ENCODE measurements at regions not wholly inside any gene's neighbourhood (a gene's known extent, or its start where the extent isn't known, plus 50 kb on each side); places are given as distances from the start of the nearest gene placed in this dataset.

DNA sequence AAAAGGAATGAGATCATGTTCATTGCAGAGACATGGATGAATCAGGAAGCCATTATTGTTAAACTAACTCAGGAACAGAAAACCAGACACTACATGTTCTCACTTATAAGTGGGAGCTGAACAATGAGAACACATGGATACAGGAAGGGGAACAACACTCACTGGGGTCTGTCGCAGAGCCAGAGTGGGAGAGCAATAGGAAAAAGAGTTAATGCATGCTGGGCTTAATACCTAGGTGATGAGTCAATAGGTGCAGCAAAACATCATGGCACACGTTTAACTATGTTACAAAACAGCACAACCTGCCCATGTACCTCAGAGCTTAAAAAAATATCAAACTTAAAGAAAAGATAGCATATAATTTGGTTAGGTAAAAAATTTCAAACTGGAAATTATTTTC is 281.4 kb downstream of the PABPC4L start:
- H3K27ac ChIP-seq (ENCODE audit: low read depth in 1 of 2, low read length in 2 of 2) = no peak overlapping the region
- no peaks in the 10 kb centered on the region for H3K27me3 ChIP-seq (ENCODE audit: control insufficient read depth in 4 of 4, insufficient read depth in 4 of 4, low read length in 3 of 4)
- TF ChIP-seq JUND (IDR thresholded peaks at IDR 0.05) (no peak), GABPA (IDR thresholded peaks at IDR 0.05 in 1 of 2, conservative IDR thresholded peaks at IDR 0.05 in 1 of 2) (no peak), EGR1 (IDR thresholded peaks at IDR 0.05; ENCODE audit: low read depth in 2 of 2) (no peak), RXRA (IDR thresholded peaks at IDR 0.05) (no peak), HNF4A (conservative IDR thresholded peaks at IDR 0.05) (no peak), RAD21 (IDR thresholded peaks at IDR 0.05) (no peak), TAF1 (conservative IDR thresholded peaks at IDR 0.05) (no peak), FOXA1 (IDR thresholded peaks at IDR 0.05) (no peak), HNF4G (IDR thresholded peaks at IDR 0.05) (no peak)
- TF ChIP-seq, protein P1, sequence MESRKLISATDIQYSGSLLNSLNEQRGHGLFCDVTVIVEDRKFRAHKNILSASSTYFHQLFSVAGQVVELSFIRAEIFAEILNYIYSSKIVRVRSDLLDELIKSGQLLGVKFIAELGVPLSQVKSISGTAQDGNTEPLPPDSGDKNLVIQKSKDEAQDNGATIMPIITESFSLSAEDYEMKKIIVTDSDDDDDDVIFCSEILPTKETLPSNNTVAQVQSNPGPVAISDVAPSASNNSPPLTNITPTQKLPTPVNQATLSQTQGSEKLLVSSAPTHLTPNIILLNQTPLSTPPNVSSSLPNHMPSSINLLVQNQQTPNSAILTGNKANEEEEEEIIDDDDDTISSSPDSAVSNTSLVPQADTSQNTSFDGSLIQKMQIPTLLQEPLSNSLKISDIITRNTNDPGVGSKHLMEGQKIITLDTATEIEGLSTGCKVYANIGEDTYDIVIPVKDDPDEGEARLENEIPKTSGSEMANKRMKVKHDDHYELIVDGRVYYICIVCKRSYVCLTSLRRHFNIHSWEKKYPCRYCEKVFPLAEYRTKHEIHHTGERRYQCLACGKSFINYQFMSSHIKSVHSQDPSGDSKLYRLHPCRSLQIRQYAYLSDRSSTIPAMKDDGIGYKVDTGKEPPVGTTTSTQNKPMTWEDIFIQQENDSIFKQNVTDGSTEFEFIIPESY (IDR thresholded peaks at IDR 0.05) = no peak
- no peaks in the 10 kb centered on the region for H3K36me3 ChIP-seq (ENCODE audit: control insufficient read depth in 4 of 4, insufficient read depth in 3 of 4, low read depth in 1 of 4, low read length in 3 of 4)
- no peak overlapping the region for H3K9ac ChIP-seq (ENCODE audit: low read depth in 1 of 2, low read length in 2 of 2)
- H3K4me1 ChIP-seq (ENCODE audit: control insufficient read depth in 4 of 4, insufficient read depth in 4 of 4, low read length in 3 of 4) = no peaks in the 10 kb centered on the region
- DNase-seq (ENCODE audit: low spot score) = no peak
- no peak overlapping the region for H3K4me3 ChIP-seq (ENCODE audit: low read depth in 1 of 3, low read length in 3 of 3)
- 68% methylated on average over 2 of the region's 2 CpGs for WGBS
- no peaks in the 10 kb centered on the region for H3K9me3 ChIP-seq (ENCODE audit: control insufficient read depth in 4 of 4, low read length in 3 of 4)

DNA sequence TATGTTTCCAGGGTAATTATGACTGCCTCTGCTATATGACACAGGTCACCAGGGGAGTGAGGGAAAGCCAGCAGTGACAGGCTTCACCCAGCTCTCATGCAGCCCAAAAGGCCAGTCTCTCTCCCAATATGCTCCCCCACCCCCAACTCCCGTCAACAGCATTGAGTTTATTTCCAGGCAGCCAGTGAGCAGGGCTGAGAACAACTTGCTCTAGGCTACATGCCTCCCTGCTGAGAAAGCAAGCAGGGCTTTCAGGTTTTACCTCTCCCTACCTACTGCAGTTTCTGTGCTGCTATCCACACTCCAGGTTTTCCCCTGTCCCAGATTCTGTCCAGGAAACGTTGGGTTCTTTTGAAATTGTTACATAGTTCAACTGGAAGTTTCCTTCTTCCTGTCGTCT is 291.4 kb downstream of the PABPC4L start:
- TF ChIP-seq, protein P2, sequence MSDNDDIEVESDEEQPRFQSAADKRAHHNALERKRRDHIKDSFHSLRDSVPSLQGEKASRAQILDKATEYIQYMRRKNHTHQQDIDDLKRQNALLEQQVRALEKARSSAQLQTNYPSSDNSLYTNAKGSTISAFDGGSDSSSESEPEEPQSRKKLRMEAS (IDR thresholded peaks at IDR 0.05) = no peak
- TF ChIP-seq, protein P3, sequence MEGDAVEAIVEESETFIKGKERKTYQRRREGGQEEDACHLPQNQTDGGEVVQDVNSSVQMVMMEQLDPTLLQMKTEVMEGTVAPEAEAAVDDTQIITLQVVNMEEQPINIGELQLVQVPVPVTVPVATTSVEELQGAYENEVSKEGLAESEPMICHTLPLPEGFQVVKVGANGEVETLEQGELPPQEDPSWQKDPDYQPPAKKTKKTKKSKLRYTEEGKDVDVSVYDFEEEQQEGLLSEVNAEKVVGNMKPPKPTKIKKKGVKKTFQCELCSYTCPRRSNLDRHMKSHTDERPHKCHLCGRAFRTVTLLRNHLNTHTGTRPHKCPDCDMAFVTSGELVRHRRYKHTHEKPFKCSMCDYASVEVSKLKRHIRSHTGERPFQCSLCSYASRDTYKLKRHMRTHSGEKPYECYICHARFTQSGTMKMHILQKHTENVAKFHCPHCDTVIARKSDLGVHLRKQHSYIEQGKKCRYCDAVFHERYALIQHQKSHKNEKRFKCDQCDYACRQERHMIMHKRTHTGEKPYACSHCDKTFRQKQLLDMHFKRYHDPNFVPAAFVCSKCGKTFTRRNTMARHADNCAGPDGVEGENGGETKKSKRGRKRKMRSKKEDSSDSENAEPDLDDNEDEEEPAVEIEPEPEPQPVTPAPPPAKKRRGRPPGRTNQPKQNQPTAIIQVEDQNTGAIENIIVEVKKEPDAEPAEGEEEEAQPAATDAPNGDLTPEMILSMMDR (IDR thresholded peaks at IDR 0.05; ENCODE audit: low read depth, low read length, missing input control) = no peak
- TF ChIP-seq GABPA (IDR thresholded peaks at IDR 0.05 in 1 of 2, conservative IDR thresholded peaks at IDR 0.05 in 1 of 2) = no peak
- TF ChIP-seq RXRA (IDR thresholded peaks at IDR 0.05) = no peak
- TF ChIP-seq, protein P1 (IDR thresholded peaks at IDR 0.05) = no peak
- TF ChIP-seq JUND (IDR thresholded peaks at IDR 0.05) = no peak
- TF ChIP-seq FOXA1 (IDR thresholded peaks at IDR 0.05) = no peak
- no peak for TF ChIP-seq HNF4G (IDR thresholded peaks at IDR 0.05)
- TF ChIP-seq NR2F2 (IDR thresholded peaks at IDR 0.05) = no peak
- TF ChIP-seq FOXA2 (IDR thresholded peaks at IDR 0.05) = no peak
- no peak for TF ChIP-seq YY1 (IDR thresholded peaks at IDR 0.05)
- TF ChIP-seq RAD21 (IDR thresholded peaks at IDR 0.05) = no peak
- no peak for TF ChIP-seq HNF4A (conservative IDR thresholded peaks at IDR 0.05)
- TF ChIP-seq, protein P4, sequence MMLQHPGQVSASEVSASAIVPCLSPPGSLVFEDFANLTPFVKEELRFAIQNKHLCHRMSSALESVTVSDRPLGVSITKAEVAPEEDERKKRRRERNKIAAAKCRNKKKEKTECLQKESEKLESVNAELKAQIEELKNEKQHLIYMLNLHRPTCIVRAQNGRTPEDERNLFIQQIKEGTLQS (IDR thresholded peaks at IDR 0.05) = no peak
- TF ChIP-seq, protein P5, sequence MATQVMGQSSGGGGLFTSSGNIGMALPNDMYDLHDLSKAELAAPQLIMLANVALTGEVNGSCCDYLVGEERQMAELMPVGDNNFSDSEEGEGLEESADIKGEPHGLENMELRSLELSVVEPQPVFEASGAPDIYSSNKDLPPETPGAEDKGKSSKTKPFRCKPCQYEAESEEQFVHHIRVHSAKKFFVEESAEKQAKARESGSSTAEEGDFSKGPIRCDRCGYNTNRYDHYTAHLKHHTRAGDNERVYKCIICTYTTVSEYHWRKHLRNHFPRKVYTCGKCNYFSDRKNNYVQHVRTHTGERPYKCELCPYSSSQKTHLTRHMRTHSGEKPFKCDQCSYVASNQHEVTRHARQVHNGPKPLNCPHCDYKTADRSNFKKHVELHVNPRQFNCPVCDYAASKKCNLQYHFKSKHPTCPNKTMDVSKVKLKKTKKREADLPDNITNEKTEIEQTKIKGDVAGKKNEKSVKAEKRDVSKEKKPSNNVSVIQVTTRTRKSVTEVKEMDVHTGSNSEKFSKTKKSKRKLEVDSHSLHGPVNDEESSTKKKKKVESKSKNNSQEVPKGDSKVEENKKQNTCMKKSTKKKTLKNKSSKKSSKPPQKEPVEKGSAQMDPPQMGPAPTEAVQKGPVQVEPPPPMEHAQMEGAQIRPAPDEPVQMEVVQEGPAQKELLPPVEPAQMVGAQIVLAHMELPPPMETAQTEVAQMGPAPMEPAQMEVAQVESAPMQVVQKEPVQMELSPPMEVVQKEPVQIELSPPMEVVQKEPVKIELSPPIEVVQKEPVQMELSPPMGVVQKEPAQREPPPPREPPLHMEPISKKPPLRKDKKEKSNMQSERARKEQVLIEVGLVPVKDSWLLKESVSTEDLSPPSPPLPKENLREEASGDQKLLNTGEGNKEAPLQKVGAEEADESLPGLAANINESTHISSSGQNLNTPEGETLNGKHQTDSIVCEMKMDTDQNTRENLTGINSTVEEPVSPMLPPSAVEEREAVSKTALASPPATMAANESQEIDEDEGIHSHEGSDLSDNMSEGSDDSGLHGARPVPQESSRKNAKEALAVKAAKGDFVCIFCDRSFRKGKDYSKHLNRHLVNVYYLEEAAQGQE (IDR thresholded peaks at IDR 0.05) = no peak
- no peak for TF ChIP-seq TAF1 (conservative IDR thresholded peaks at IDR 0.05)
- Histone ChIP-seq H3K9ac (ENCODE audit: low read depth in 1 of 2, low read length in 2 of 2) (no peak overlapping the region), H3K4me3 (ENCODE audit: low read depth in 1 of 3, low read length in 3 of 3) (no peak overlapping the region), H3K4me1 (ENCODE audit: control insufficient read depth in 4 of 4, insufficient read depth in 4 of 4, low read length in 3 of 4) (no peaks in the 10 kb centered on the region), H3K36me3 (ENCODE audit: control insufficient read depth in 4 of 4, insufficient read depth in 3 of 4, low read depth in 1 of 4, low read length in 3 of 4) (no peaks in the 10 kb centered on the region), H3K9me3 (ENCODE audit: control insufficient read depth in 4 of 4, low read length in 3 of 4) (peaks cover 0 to 4% (median 0%) of the 10 kb centered on the region in 4 donors), H3K27ac (ENCODE audit: low read depth in 1 of 2, low read length in 2 of 2) (no peak overlapping the region), H3K27me3 (ENCODE audit: control insufficient read depth in 4 of 4, insufficient read depth in 4 of 4, low read length in 3 of 4) (no peaks in the 10 kb centered on the region)
- no peak for DNase-seq (ENCODE audit: low spot score)
- whole genome bisulfite sequencing = 47% methylated on average over 3 of the region's 3 CpGs
